ENCODE measurements at regions not wholly inside any gene's neighbourhood (a gene's known extent, or its start where the extent isn't known, plus 50 kb on each side); places are given as distances from the start of the nearest gene placed in this dataset.
"Not testable (repeated sequence)": the region's sequence is repeated elsewhere in the genome, so short reads cannot be mapped to it uniquely, and the experiment has no call there.

- TF ChIP-seq POLR2AphosphoS5 (IDR thresholded peaks at IDR 0.05; ENCODE audit: borderline replicate concordance, low read depth, low read length); EZH2 (IDR thresholded peaks at IDR 0.05): not testable (repeated sequence)
These were observed 283.5 kb downstream of the SOX4 start for GRCh38 chr6:21877037-21877436.
